ENCODE measurements at regions not wholly inside any gene's neighbourhood (a gene's known extent, or its start where the extent isn't known, plus 50 kb on each side); places are given as distances from the start of the nearest gene placed in this dataset.

GRCh38 chr3:67288466-67289106 is 290.5 kb downstream of the KBTBD8 start:
- DNase-seq (ENCODE audit: low read depth) = no peak

DNA sequence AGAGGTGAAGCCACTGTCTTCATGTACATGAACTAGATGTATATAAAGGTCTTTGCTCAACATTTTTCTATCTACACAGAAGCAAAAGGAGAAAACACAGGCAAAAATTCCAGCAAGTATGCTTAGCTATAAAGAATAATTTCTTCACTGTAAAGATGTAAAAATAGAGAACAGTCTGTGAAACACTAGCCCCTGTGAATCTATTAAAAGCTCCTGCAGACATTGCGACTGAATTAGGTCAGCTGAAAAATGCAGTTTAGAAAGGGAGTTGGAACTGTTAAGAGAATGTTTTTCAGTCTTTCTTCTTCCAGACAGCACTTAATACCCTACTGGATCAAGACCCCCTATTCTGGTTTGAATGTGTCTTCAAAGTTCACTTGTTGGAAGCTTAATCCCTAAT is 291.5 kb downstream of the KBTBD8 start:
- DNase-seq (ENCODE audit: low read depth) = no peak

- no peak for DNase-seq (ENCODE audit: low read depth)
Observed at GRCh38 chr3:67290438-67290837, 292.3 kb downstream of the KBTBD8 start.

- DNase-seq (ENCODE audit: low read depth) = no peak
Observed at GRCh38 chr3:67291287-67292252, 293.5 kb downstream of the KBTBD8 start.

GRCh38 chr3:67292356-67293121 is 294.4 kb downstream of the KBTBD8 start:
- DNase-seq (ENCODE audit: low read depth) = no peak

DNA sequence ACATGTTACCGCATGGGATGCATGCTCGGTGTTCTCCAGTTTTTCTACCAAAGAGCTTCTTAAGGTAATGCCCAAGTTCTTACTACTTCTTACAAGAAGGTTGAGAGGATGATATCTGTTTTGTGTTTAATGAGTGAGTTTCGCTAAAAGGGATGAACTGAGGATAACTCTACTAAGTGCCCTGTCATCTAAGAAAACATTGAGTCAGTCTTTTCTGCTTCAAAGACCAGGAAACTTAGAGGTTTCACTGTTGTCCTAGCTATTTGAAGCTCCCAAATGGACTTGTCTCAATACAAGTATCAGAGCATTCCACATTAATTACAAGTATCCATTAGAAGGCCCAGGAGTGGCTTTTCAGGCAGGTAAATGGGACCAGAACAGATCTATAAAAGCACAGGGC is 296.2 kb downstream of the KBTBD8 start:
- no peak for DNase-seq (ENCODE audit: low read depth)

DNA sequence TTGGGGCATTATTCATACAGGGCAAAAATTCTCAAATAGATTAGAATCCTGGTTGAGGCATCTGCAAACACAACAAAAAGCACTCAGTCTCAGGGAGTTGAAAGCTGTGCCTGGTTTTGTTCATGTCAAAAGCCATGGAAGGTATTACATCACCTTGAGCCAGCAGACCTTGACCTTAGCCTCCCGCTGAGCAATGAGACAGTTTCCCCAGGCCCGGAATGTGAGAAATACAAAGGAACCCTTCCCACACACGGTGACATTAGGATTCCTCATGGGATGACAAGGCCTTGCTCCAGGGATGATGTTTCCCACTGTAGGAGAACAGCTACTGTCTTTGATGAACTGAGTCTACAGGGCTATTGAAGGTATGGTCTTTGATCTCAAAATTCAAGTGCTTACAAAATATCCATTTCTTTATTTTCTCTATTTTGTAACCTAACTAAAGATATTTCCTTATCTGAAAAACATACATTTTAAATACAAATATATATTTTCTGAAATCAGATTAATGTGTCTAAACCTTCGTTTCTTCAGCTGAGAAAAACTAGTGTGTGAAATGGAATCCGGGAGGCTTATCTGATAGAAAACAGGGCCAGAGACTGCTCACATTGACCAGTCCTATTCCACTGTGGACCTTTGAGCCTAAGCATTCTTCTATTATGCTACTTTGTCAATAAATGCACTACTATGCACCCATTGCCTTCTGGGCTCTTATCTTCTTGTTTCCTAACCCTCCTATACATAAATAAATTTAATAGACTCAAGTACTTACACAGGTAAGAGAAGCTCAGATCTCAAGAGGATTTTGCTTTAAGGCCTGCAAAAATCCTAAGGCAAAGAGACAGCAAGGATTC is 298.2 kb downstream of the KBTBD8 start:
- no peak for DNase-seq (ENCODE audit: low read depth)

- DNase-seq (ENCODE audit: low read depth) = no peak
Observed at GRCh38 chr3:67297715-67298475, 299.8 kb downstream of the KBTBD8 start.

GRCh38 chr3:67301556-67301955 is 303.4 kb downstream of the KBTBD8 start:
- no peak for DNase-seq (ENCODE audit: low read depth)

DNA sequence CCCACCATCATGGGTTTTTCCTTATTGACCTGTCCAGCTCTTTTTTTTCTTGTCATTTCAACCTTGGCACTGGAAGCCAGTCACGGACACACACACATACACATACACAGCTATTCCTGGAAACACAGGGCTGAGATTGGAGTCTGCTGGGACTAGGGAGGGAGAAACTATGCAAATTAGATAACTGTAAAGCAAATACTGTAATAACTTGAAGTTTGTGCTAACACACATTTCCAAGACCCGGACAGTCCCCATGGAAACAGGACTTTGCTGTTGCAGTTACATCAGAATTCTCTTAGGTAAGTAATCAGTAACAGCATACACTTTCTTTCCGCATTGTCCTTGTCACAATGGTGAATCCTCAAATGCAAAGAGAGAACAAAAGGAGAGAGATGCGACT is 304.4 kb downstream of the KBTBD8 start:
- no peak for DNase-seq (ENCODE audit: low read depth)

- no peak for DNase-seq (ENCODE audit: low read depth)
Observed at GRCh38 chr3:67305160-67305559, 307.1 kb downstream of the KBTBD8 start.

GRCh38 chr3:67305922-67306321 is 307.8 kb downstream of the KBTBD8 start:
- DNase-seq (ENCODE audit: low read depth) = no peak

- DNase-seq (ENCODE audit: low read depth) = no peak
Observed at GRCh38 chr3:67311440-67311839, 313.3 kb downstream of the KBTBD8 start.

DNA sequence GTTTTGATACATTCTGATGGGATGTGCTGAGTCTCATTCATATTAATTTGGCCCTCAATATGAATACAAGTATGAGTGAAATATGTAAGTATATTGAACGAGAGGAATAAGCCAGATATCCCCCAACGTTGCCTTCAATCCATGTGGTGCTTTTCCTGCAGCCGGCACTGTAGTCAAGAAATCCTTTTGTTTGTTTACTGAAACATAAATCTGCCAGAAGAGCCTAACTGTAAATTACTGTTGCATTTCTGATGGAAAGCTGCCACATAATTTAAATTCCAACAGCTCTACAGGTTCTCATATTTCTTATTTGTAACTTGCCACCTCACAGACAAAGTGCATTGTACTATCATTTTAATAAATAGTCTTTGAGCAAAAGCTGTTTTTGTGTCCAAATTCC is 314.0 kb downstream of the KBTBD8 start:
- DNase-seq (ENCODE audit: low read depth) = no peak

DNA sequence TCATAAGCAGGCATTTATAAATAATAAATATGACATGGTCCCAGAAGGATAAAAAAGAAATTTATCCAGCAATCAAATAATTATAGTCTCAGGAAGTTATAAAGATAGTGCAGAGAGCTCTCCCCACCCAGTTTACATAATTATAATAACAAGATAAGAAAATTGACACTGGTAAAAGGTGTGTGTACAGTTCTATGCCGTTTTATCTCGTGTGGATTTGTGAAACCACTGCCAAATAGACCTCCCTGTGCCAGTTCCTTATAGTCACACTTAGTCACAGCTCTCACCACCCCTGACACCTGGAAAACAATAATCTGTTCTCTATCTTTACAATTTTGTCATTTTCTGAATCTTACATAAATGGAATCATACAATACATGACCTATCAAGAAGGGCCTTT is 320.1 kb downstream of the KBTBD8 start:
- DNase-seq (ENCODE audit: low read depth) = no peak

DNA sequence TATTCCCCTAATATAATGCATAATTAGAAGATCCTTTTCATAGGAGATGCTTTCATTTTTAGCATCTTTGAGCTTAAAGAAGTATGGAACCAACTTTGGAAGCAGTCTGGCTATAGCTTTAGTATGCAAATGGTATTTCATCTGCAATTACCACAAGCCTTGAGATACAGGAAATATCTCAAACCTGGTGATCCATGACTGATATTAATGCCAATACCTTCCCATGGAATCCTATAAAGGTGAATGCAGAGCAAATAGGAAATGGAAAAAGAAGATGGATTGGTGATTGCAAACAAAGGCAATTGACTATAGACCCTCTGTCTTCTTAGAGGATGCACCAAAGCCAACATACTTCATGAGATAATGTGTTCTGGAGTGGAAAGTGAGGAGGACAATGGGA is 326.4 kb downstream of the KBTBD8 start:
- no peak for DNase-seq (ENCODE audit: low read depth)

Data from M059J (cell line).